NCI-H1417 treated with DMSO at 0.1 percent for 48 hours (cell line): ENCODE measurements at regions not wholly inside any gene's neighbourhood (a gene's known extent, or its start where the extent isn't known, plus 50 kb on each side); places are given as distances from the start of the nearest gene placed in this dataset.

Experiments used
- DNase-seq: peaks from one replicate; lab custom pipeline; 2025; lab: John Stamatoyannopoulos, UW

DNA sequence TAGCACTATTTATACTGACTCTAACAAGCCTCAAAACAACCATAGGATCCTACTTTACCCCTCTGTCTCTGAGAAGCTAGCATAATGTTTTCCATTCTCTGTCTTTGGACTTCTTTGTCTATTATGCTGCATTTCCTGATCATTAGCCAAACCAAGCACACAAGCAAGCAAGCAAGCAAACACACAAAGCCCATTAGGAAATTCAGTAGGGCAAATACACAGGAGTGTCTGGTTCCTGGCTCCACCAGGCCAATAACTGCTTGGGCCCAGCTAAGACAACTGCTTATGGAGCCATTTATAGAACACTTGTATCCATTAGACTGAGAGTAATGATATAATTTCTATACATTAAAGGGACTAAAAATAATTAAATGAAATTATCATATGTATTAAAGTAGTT, 952.9 kb upstream of the EPHA7 start:
- no peak for DNase-seq

DNA sequence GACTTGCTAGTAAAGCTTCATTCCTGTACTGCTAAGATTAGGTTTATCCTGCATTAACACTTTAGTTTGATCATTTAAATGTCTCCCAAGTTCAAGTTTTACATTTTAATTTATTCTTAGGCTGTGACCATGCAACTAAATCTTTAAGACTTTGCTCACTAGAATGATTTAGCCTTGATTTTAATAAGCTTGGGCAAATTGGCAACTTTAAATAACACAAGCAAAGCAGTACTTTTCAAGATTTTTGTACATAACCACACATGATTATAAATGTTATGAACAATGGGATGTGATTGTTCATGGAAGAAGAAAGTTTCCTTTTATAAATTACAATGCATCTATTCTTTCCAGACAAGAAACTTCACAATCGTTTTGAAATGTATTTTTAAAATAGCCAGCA, 948.0 kb upstream of the EPHA7 start:
- DNase-seq = no peak

DNA sequence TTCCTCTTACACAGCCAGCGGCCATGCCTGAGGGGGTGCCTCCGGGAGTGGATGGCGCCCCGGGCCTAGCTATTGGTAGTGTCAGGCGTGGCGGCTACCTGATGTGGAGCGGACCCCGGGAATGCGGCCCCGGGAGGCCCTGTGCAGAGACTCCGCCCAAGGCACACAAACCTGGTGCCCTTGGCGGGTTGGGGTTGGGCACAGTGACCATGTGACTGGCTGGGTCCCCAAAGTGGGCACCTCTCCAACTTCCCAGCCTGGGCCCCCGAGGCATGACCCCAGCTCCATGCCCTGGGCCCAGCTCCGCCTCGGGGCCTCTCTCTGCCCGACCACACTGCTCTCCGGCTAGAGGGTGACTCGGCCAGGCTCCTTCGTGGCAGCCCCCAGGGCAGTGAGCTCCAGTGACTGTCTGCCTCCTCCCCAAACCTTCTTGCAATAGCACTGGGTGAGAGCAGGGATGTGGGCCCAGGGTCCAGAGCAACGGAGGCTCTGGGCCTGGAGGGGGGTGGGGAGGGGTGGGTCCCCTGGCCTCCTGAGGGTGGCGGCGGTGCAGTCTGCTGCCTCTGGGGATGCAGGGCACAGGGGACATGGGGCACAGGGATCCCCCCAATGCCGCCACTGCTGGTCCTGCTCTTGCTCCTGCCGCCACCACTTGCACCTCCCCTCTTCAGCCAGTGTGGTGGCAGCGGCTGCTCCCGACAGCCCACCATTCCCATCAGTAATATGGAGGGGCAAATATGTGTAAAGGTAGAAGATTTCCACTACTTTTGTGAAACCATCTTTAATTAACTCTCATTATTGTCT, 942.9 kb upstream of the EPHA7 start:
- DNase-seq = no peak

DNA sequence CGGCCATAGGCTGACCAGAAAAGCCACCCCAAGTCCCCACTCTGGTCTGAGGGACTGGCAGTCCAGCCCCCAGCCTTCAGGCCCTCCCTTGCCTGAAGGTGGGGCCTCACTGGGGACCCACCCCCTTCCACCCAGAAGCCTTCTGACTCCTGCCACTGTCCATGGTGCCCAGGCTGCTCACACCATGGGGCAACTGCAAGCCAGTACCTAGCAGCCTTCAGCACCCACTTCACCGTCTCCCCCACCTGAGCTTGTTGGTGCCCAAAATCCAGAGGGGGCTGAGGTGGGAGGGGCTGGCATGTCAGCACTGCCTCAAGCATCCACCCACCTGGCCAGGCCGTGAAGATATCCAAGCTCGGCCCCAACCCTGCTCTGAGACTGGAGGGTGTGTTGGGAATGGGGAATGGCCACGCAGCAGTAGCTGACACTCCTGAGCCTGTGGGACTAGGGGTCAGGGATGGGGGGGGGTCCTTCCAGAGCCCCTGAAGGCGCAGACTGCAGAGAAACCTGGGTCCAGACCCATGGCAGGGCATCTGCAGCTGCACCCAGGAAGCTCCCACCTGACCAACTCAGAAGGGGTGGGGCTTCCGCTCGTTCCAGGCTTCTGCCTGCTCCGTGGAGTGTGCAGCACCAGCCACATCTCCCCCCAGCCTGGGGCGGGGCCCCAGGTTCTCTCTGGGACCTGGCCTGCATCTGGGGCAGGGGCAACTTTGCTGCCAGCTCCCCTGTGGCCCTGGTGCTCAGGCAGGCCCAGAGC, 942.1 kb upstream of the EPHA7 start:
- no peak for DNase-seq

DNA sequence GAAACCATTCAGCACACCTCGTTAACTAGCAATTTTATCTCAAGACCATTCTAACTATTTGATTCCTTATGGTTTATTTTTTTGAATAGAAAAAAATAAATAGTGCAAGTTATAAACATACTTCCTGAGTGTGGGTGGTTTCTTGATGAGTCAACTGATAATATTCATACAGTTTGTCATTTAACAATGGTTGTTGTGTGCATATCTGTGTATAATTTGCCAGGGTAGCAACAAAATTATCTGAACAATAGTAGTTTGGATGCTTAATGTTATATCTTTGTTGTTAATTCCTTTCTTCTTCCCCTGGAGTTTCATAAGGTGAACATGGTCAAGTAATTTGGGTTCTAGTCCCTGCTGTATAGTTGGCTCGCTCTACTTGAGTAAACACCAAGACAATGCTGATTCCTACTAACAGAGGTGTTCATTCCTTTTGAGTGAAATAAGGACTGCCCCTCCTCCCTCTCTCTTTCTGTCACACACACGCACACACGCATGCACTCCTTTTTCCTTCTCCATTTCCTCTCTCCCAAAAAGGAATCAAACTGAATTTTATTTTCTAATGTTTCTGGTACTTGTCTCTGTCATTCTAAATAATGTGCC, 938.1 kb upstream of the EPHA7 start:
- no peak for DNase-seq

DNA sequence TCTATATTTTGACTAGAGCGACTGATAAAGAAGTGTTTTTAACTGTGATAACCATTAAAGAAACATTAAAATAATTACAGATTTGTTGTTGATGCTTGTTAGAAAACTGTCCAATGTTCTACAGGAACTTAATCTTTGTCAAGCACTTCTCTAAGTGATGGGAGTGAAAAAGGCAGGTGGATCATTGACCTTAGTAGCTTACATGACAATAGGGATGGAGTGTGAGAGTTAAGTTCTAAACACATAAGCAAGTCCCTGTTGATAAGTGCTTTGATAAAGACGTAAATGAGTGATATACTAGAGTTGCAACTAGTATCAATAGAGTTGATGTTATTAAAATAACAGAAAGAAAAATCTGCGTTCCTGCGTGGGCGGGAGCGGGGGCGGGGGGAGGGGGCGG, 931.5 kb upstream of the EPHA7 start:
- DNase-seq = no peak

DNA sequence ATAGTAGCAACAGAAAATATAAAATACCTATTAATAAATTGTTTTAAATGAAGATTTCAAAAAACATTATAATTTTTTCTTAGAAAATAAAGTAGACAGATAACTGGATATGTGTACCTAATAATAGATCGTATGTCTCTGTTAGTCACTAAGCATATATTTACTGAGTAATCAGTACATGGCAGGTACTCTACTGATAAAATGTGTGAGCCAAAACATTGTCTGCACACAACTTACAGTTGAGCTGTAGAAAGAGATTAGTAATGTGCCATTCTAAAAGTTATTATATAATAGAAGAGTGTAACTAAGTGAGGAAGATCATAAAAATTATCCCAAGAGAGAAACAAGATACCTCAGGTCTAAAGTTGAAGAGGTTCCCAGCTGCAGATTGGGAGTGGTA, 929.9 kb upstream of the EPHA7 start:
- no peak for DNase-seq

DNA sequence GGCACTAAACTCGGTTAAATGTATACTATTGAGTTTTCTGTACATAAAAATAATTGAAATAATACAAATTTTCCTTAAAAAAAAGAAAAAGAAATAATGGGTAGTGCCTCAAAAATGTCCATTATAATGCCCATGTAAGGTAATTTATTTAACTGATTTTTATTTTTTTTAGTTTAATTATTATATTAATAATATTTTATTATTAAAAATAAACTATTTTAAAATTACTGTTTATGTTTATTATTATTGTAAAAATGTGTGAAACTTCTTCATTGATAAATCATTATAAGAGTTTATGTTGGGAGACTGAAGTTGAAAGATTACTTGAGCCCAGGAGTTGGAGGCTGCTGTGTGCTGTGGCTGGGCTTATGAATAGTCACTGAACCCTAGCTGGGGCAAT, 925.5 kb upstream of the EPHA7 start:
- DNase-seq = no peak

DNA sequence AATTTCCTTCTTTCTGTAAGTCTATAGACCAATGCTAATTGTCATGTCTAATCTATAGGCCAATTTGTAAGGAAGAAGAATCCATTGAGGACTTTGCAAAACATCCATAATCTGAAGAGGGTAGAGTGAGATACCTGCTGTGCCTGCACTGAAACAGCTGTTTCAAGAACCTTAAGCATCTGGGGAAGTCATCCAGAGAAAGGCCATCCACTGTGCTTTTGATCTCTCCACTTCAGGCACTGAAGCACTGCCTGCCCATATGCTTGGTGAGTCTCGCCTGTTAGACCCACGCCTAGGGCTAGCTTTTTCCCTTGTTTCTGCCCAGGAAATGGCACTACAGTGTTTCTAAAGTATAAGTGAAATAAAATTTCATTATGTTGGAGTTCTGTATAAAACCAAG, 921.8 kb upstream of the EPHA7 start:
- no peak for DNase-seq

DNA sequence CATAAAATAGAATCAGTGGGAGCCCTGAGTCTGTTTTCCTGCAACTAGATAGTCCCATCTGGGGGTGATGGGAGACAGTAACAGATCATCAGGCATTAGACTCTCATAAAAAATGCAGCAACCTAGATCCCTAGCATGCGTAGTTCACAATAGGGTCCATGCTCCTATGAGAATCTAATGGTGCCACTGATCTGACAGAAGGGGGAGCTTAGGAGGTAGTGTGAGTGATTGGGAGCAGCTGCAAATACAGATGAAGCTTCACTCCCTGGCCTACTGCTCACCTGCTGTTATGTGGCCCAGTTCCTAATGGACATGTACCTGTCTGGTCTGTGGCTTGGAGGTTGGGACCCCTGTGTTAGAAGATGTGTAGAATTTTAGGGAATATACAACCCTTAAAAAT, 904.5 kb upstream of the EPHA7 start:
- DNase-seq = no peak

DNA sequence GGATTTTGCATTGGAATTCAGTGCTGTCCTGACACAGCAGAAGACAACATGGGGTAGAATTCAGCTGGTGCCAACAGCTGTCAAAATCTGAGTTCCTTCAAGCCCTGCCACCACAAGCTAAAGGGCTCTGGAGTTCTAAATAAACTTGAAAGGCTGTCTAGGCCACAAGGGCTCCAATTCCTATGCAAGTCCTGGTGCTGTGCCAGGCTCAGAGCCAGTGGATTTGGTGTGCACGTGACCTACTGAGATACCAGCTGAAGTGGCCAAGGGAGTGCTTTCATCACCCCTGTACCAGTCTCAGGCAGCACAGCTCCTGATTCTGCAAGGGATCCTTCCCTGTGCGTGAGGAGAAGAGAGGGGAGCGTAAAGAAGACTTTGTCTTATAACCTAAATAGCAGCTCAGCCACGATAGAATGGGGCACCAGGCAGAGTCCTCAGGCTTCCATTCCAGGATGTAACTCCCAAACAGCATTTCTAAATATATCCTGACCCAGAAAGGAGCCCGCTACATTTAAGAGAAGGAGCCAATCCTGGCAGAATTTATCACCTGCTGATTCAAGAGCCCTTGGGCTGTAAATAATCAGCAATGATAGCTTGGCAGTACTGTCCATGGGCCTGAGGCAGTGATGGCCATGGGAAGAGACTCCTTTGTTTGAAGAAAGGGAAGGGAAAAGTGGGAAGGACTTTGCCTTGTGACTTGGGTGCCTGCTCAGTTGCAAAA, 881.2 kb upstream of the EPHA7 start:
- DNase-seq = no peak

DNA sequence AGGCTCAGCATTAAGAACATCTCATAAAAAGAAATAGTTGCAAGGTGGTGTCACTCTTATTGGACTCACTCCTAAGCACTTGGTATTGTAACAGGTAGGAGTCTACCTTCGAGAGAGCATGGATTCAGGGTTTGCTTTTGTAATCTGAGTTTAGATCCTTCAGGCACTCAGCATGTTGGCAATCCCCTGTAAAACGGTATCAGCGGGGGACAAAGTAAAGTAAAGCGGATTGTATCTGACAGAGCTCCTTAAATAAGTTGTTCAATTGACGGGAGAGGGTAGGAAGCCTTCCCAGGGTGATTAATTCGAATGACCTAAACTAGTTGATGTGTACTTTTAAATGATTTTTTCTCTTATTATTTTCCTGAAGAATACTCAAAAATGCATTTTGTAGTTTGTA, 869.8 kb upstream of the EPHA7 start:
- DNase-seq = no peak

DNA sequence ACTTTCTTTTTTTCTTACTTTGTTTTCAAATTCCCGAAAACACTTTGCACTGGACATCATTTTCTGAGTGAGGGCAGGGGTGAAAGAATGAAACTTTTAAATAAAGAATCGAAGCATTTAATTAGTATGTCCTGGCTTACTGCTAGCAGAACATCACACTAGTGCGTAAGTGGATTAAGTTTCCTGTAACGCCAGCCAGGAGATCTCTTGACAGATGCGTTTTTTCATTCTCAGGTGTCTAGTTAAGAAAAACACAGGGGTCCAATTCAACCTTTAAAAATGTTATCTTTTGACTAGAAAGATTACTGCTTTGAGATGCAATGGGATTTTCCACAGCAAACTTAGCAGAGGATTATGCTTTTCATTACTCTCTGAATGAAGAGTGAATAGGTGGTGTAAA, 858.8 kb upstream of the EPHA7 start:
- no peak for DNase-seq

DNA sequence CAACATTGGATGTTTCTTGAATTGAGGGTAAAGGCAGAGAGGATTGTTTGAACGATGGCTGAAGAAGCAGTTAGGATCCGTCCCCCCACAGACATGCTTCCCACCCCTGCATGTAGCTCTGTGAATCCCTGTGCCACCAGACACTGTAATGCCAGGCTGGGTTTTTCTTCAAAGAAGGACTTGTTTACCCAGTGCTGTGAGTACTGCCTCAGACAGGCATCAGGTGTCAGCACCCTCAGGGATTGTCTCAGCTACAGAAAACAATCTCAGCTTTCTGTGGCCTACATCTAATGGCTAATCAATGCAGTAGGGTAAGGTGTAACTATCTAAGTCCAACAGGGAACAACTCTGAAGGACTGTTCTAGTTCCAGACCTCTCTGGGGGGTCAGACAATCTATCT, 853.0 kb upstream of the EPHA7 start:
- no peak for DNase-seq

DNA sequence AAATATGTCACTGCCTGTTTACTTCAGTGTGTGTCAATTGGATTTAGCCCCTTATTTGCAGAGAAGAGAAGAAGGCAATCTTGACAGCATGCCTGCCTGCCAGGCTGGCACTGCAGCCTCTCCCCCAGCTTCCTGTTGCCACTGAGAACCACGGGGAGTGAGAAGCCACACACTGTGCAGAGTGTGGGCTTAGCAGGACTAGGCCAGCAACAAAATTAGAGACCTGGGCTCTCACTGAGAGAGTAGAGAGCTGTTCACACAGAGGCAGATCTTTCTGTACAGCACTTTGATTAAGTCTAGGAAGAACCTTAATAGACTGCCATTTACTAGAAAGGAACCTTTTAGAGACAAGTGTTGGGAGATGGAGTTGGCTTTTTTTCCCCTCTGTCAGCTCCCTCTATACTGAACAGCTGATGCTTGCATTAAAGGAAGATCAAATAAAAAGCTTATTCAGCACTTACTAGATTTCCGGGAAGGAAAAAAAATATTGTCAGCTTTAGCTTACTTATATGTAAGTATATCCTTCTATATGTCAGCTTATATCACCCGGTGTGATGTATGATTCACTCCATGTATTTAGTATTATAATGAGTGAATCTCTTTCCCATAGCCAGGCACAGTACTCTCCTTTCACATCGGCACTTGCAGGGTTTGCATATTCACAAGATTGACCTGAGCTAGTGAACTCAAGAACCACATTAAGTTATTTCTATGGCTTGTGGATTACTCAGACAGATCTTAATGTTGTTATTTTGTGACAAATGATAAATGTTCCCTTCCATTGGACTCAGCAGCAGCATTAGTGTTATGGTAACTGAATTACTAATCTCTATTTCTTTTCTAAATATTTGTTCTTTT, 851.0 kb upstream of the EPHA7 start:
- no peak for DNase-seq

DNA sequence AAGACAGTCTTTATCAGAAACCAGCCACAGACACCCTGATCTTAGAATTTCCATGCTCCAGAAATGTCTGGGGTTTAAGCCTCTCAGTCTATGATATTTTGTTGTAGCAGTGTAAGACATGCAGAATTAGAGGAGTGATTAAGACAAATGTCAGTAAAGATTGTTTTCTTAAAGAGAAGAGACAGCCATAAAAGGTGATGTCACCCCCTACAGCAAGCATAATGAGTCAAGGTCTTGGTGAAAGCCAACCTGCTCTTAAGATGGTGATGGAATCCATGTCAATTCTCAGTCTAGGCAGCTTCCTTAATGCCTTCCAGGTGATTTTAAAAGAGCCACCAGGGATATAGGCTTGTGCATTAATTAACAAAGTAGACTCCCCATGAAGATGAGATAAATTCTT, 849.9 kb upstream of the EPHA7 start:
- no peak for DNase-seq

DNA sequence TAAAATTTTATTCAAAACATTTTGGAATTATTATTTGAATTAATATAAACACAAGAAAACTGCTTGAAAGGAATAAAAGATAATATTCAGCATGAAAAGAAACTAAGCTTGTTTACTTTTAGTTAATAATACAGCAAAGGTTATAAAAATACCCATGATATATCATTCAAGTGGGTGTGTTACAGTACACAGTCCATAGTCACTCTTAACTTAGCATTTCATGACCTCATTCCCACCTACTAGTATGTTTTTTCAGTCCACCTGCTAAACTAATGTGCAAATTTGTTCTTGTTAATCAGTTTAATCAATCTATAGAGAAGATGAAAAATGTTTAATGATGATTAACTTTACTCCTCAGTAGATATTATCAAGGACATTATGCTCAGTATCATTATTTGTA, 841.4 kb upstream of the EPHA7 start:
- no peak for DNase-seq

DNA sequence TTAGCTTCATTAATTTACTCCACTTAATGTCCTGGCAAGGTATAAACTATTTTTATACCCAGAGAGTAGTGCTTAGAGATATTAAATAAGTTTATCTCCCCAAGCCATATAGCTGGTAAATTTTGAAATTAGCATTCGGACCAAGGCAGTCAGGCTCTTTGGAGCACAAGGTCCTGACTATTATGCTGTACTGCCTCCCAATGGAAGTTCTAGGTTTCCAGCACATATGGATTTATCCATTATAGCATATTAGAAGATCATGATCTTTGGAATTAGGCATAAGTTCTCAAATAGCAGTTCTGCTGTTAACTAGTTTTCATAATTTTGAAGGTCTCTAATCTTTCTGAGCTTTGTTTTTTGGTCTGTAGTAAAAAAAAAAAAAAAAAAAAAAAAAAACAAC, 835.3 kb upstream of the EPHA7 start:
- DNase-seq = no peak

DNA sequence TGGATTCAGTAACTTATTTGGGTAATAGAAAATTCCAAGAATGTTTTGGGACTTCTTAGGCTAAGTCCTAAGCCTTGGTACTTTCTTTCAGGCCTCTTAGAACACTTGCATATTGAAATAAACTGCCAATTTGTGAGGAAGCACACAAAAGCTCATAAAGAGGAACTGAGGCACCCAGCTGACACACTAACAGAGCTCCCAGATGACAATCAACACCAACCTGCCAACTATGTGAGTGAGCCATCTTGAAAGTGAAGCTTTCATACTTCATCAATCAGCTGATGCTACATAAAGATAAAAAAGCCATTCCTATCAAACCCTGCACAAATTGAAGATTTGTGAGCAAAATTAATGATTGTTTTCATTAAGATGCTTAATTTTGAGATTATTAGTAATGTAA, 832.5 kb upstream of the EPHA7 start:
- DNase-seq = no peak

DNA sequence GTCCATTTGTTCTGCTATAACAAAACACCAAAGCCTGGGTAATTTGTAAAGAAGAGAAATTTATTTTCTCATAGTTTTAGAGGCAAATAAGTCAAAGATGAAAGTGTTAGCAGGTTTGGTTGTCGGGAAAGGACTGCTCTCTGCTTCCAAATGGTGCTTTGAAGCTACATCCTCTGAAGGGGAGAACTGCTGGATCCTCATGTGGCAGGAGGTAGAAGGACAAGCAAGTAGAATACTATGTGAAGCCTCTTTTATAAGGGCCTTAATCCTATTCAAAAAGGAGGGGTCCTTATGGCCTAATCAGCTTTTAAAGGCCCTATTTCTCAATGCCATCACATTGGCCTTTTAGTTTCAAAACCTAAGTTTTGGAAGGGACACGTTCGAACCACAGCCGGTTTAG, 826.0 kb upstream of the EPHA7 start:
- no peak for DNase-seq

DNA sequence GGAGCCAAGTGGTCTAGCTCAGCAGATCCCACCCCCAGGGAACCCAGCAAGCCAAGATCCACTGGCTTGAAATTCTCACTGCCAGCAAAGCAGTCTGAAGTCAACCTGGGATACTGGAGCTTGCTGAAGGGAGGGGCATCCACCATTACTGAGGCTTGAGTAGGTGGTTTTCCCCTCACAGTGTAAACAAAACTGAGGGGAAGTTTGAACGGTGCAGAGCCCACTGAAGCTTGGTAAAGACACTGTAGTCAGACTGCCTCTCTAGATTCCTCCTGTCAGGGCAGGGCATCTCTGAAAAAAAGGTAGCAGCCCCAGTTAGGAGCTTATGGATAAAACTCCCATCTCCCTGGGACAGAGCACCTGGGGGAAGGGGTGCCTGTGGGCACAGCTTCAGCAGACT, 819.5 kb upstream of the EPHA7 start:
- DNase-seq = no peak

DNA sequence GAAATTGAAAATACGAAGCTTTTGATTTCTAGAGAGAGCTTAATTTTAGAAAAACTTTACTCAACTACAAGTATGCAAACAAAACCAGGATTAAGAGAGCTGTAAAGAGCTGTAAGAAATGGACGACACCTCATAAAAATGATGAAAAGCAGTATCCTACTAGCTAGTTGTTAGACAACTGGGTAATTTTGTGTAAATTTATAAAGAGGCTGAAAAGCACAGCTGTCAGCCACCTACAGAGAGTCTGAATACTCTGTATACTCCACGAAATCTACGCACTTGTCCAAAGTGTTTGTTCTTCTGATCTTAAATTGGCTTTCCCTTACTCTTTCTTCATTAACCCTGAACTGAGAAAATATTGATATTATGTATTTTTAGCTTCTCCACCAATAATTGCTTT, 808.4 kb upstream of the EPHA7 start:
- peak; percentile 33 for DNase-seq
